ENCODE measurements at regions not wholly inside any gene's neighbourhood (a gene's known extent, or its start where the extent isn't known, plus 50 kb on each side); places are given as distances from the start of the nearest gene placed in this dataset.

DNA sequence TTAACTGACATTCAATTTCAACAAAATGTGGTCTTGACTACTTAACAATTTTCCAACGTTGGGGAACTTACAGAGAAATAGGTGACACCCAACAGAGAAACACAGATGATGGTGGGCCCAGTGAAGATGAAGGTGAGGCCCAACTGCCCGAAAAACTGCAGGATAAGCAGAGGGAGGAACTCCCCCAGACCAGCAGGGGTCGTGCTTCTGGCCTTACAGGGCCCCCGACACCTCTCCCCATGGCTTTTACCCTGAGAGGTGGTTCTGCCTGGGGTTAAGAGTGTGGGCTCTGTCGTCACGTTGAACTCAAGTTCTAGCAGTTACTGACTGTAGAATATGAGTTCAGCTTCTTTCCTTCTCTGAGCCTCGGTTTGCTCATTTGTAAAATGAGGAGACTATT is 119.5 kb upstream of the SMIM21 start:
- Histone ChIP-seq H3K27ac (ENCODE audit: low read depth, low read length) (no peak overlapping the region), H3K27me3 (ENCODE audit: insufficient read depth, low read length) (no peaks in the 10 kb centered on the region), H3K4me3 (ENCODE audit: insufficient read depth, low read depth, low read length) (no peak overlapping the region), H4K20me1 (ENCODE audit: insufficient read depth, low read length) (no peaks in the 10 kb centered on the region), H3K36me3 (ENCODE audit: insufficient read depth, low read length) (no peaks in the 10 kb centered on the region), H3K4me1 (ENCODE audit: insufficient read depth, low read length) (peaks cover 11% of the 10 kb centered on the region), H2AFZ (ENCODE audit: low read depth, low read length) (no peak overlapping the region), H3K79me2 (ENCODE audit: insufficient read depth, low read length) (no peaks in the 10 kb centered on the region), H3K9me3 (ENCODE audit: insufficient read depth, low read depth, low read length) (no peaks in the 10 kb centered on the region), H3K9ac (ENCODE audit: low read length) (no peak overlapping the region), H3K4me2 (ENCODE audit: low read length) (no peak overlapping the region)
- Mint-ChIP-seq H3K9me3 (ENCODE audit: unreplicated experiment) (peaks cover 8% of the 10 kb centered on the region), H3K36me3 (ENCODE audit: low read depth, unreplicated experiment) (no peaks in the 10 kb centered on the region), H3K27ac (ENCODE audit: unreplicated experiment) (no peak overlapping the region), H3K4me3 (ENCODE audit: unreplicated experiment) (no peak overlapping the region), H3K4me1 (ENCODE audit: low read depth, unreplicated experiment) (peaks cover 19% of the 10 kb centered on the region), H3K27me3 (ENCODE audit: low read depth, unreplicated experiment) (peaks cover 21% of the 10 kb centered on the region)
- FAIRE-seq, result no peak
- no peak for DNase-seq (ENCODE audit: low read depth)
- TF ChIP-seq CTCF (IDR thresholded peaks at IDR 0.05; ENCODE audit: insufficient read depth, low read depth, low read length) (no peak), EZH2 (IDR thresholded peaks at IDR 0.05; ENCODE audit: insufficient read depth, low read length) (no peak)

- no peak overlapping the region for H3K27ac Mint-ChIP-seq (ENCODE audit: unreplicated experiment)
- DNase-seq (ENCODE audit: low read depth) (no peak), FAIRE-seq (no peak)
- H3K4me3 Mint-ChIP-seq (ENCODE audit: unreplicated experiment), result no peak overlapping the region
- peaks cover 13% of the 10 kb centered on the region for H3K4me1 Mint-ChIP-seq (ENCODE audit: low read depth, unreplicated experiment)
- TF ChIP-seq EZH2 (IDR thresholded peaks at IDR 0.05; ENCODE audit: insufficient read depth, low read length) (no peak), CTCF (IDR thresholded peaks at IDR 0.05; ENCODE audit: insufficient read depth, low read depth, low read length) (no peak)
- H3K9me3 ChIP-seq (ENCODE audit: insufficient read depth, low read depth, low read length), result no peaks in the 10 kb centered on the region
- no peaks in the 10 kb centered on the region for H3K36me3 ChIP-seq (ENCODE audit: insufficient read depth, low read length)
- H3K4me1 ChIP-seq (ENCODE audit: insufficient read depth, low read length), result peaks cover 11% of the 10 kb centered on the region
- no peak overlapping the region for H3K9ac ChIP-seq (ENCODE audit: low read length)
- H2AFZ ChIP-seq (ENCODE audit: low read depth, low read length), result no peak overlapping the region
- no peak overlapping the region for H3K4me3 ChIP-seq (ENCODE audit: insufficient read depth, low read depth, low read length)
- peaks cover 3% of the 10 kb centered on the region for H3K9me3 Mint-ChIP-seq (ENCODE audit: unreplicated experiment)
- peak overlapping the region; percentile 20 for H3K4me2 ChIP-seq (ENCODE audit: low read length)
- no peaks in the 10 kb centered on the region for H4K20me1 ChIP-seq (ENCODE audit: insufficient read depth, low read length)
- no peaks in the 10 kb centered on the region for H3K27me3 ChIP-seq (ENCODE audit: insufficient read depth, low read length)
- no peaks in the 10 kb centered on the region for H3K79me2 ChIP-seq (ENCODE audit: insufficient read depth, low read length)
- H3K27me3 Mint-ChIP-seq (ENCODE audit: low read depth, unreplicated experiment), result peaks cover 11% of the 10 kb centered on the region
- no peaks in the 10 kb centered on the region for H3K36me3 Mint-ChIP-seq (ENCODE audit: low read depth, unreplicated experiment)
- H3K27ac ChIP-seq (ENCODE audit: low read depth, low read length), result no peak overlapping the region
Observed at GRCh38 chr18:75545189-75545588, 117.7 kb upstream of the SMIM21 start.

DNA sequence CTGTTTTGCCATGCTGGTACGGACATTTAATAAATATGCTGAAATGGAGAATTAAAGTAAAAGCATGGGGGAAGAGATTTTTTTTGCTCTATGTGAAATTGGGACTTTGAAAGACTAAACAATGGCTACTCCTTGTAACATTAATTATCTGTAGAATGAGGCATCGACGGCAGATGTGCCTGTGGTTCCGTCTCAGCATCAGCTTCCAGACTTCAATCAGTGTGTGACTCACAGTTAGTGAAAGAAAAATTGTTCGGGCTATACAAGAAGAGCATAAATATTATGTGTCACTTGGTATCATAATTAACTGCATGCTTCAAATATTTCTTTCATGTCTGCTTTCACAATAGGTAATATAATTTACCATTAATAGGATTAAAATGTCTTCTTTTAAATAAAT is 117.0 kb upstream of the SMIM21 start:
- H3K27ac Mint-ChIP-seq (ENCODE audit: unreplicated experiment), result no peak overlapping the region

More for the DNA sequence above, 117.0 kb upstream of the SMIM21 start:
- H3K4me3 Mint-ChIP-seq (ENCODE audit: unreplicated experiment), result no peak overlapping the region
- H3K4me1 Mint-ChIP-seq (ENCODE audit: low read depth, unreplicated experiment), result peaks cover 13% of the 10 kb centered on the region
- H3K9me3 ChIP-seq (ENCODE audit: insufficient read depth, low read depth, low read length), result no peaks in the 10 kb centered on the region
- H3K27ac ChIP-seq (ENCODE audit: low read depth, low read length), result peak overlapping the region; percentile 46
- H3K9ac ChIP-seq (ENCODE audit: low read length), result no peak overlapping the region
- no peak for FAIRE-seq
- TF ChIP-seq CTCF (IDR thresholded peaks at IDR 0.05; ENCODE audit: insufficient read depth, low read depth, low read length), result no peak
- TF ChIP-seq EZH2 (IDR thresholded peaks at IDR 0.05; ENCODE audit: insufficient read depth, low read length), result no peak
- H3K27me3 Mint-ChIP-seq (ENCODE audit: low read depth, unreplicated experiment), result peaks cover 5% of the 10 kb centered on the region
- DNase-seq (ENCODE audit: low read depth), result peak; percentile 81
- H3K27me3 ChIP-seq (ENCODE audit: insufficient read depth, low read length), result no peaks in the 10 kb centered on the region
- H4K20me1 ChIP-seq (ENCODE audit: insufficient read depth, low read length), result no peaks in the 10 kb centered on the region
- no peaks in the 10 kb centered on the region for H3K79me2 ChIP-seq (ENCODE audit: insufficient read depth, low read length)
- no peak overlapping the region for H2AFZ ChIP-seq (ENCODE audit: low read depth, low read length)
- H3K36me3 ChIP-seq (ENCODE audit: insufficient read depth, low read length), result no peaks in the 10 kb centered on the region
- peaks cover 11% of the 10 kb centered on the region for H3K4me1 ChIP-seq (ENCODE audit: insufficient read depth, low read length)
- H3K4me3 ChIP-seq (ENCODE audit: insufficient read depth, low read depth, low read length), result no peak overlapping the region
- H3K36me3 Mint-ChIP-seq (ENCODE audit: low read depth, unreplicated experiment), result no peaks in the 10 kb centered on the region
- peaks cover 3% of the 10 kb centered on the region for H3K9me3 Mint-ChIP-seq (ENCODE audit: unreplicated experiment)
- peak overlapping the region; percentile 70 for H3K4me2 ChIP-seq (ENCODE audit: low read length)

All from astrocyte (in vitro differentiated cells and primary cell).